Stimulated activated CD4-positive, alpha-beta T cell treated with anti-CD3 and anti-CD28 coated beads, Interleukin-2, amount 100 ng/mL, for 24 hours (primary cell): ENCODE measurements at regions not wholly inside any gene's neighbourhood (a gene's known extent, or its start where the extent isn't known, plus 50 kb on each side); places are given as distances from the start of the nearest gene placed in this dataset.

ENCODE experiments used
- DNase-seq, 2 donors: peaks; one replicate each; pipeline ENCODE4 v3.0.0-alpha.2; 2020

- DNase-seq = no peak
Observed at GRCh38 chr5:58090704-58091103, 369.2 kb downstream of the PLK2 start.

GRCh38 chr5:58088941-58089340, 370.9 kb downstream of the PLK2 start:
- DNase-seq = no peak

DNA sequence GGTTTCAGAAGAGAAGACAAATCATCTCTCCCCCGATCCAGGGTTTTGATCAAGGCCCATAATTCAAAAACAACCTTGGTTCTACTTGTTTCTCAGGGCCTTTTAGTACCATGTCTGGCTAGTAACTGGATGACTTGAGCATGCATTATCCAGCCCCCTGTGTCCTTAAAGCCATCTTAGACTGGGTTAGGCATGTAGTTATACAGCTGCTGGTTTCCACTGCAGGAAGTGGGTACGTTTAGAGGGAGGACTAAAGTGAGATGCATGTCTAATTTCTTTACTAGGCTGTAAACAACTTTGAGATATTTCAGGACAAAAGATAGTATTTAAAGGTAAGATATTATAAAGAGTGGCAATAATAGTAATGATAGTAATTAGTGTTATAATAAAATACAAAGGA, 372.0 kb downstream of the PLK2 start:
- DNase-seq = no peak

DNA sequence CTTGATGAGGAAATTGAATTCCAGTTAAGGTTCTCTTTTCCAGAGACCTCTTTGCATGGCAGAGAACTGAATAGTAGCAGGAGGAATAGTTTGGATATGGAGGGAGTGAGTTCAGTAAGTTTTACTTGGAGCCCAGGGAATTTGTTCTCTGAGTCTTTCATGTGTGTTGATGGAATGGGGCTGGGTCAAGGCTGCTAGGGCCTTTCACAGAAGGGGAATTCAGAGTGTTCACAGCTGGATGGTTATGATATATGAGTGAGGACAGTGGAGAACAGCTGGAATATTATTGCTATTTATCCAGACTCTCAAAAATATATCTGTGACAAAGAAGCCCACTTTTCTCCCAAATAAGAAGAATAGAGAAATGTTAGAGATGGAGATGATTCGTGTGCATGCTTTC, 372.8 kb downstream of the PLK2 start:
- DNase-seq = no peak

DNA sequence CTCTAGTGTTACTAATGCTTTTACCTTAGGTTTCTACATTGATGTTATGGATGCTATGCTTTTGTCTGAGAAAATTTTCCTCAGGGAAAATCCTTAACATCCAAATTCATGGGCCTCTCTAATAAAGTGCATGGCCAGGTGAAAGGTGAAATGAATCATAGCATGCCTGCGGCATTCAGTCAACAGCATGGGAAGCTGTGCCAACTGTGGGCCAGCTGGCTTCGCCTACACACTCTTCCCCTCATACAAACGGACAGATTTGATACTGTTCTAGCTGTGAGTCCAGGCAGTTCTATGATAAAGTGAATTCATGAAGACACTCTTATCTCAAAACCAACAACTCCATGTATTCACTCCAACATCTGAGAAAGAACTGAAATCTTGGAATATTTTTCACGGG, 374.1 kb downstream of the PLK2 start:
- no peak for DNase-seq

- no peak for DNase-seq
Observed at GRCh38 chr5:58081435-58081834, 378.5 kb downstream of the PLK2 start.

DNA sequence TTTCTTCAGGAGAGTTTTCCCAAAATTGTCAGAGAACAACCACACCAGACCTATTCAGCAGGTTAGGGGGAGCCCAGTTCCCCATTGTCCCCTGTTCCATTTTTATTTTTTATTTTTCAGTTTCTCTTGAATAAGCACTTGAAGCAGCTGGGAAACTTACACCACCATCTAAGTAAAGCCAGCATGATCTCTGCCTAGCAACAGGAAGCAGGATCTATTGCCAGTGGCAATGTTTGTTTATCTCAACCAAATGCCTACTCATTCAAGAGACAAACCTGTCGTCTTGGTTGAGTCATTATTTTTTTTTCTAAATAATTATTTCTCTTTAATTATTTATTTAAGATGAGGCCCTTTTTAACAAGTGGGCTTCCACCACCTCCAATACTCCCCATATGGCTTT, 379.3 kb downstream of the PLK2 start:
- DNase-seq = no peak

DNA sequence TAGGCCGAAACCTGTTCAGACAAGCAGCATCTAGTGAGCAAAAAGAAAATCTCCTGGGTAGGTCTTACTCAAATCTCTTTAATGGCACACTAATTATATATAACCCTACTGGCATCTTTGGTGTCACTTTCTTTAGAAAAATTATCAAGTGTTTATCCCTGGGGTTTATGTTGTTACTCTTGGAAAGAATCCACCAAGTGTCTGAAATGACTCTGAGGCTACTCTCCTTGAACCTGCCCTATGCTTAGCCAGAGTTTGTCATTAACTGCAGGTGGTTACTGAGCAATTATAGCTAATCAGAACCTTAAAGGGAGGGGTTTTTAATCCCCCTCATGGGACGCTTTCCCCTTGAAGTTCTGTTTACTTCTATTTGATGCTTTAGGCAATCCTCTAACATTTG, 381.9 kb downstream of the PLK2 start:
- no peak for DNase-seq

DNA sequence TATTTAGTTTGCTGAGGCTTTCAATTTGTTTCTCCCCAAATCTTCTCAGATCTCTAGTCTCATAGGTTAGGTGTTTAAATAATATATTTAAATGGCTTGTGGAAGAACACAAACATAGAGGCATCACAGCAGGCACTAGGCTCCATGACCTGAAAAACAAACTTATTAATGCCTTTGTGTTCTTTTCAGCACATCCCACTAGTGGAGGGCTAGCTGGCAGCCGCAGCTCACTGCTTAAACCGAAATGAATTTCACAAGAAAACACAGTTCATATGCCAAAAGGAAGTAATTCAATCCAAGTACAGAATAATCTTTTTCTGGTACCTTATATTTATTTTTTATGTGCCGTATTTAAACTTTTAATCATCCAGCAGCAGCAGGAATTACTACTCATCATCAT, 382.5 kb downstream of the PLK2 start:
- DNase-seq = no peak

DNA sequence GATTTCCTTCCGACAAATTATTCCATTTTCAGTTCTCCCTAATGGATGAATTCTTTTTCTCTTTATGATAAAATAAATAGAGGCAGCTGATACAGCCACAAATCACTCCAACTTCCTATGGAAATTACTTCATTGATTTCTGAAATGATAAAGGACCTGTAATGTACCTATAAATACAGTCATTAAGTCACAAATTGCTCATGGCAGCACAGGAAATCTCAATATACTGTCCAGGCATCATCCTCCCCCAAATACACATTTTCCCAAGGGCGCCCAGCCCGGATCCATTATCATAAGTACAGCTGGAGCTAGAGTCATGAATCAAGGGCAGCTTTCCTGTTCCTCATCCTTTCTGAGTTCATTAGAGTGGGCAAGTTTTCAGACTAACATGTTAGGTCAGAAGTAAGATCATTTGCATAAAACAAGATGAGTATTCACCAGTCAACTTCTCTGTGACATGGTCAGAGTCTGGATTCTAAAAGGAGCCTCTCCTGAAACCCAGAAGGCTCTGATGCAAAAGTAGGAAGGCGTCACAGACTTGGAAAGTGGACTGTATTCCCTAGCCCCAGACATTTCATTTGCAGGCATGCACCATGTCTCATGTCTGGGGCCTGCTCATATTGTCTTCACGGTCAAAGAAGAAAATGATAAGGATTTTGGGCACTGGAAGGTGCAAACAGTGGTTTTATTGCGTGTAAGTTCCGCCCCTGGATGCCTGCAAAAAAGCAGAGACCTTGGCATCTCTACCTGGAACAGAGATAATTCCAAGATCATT, 383.2 kb downstream of the PLK2 start:
- no peak for DNase-seq

- DNase-seq = no peak
Observed at GRCh38 chr5:58075907-58076306, 384.0 kb downstream of the PLK2 start.

GRCh38 chr5:58074717-58075116, 385.2 kb downstream of the PLK2 start:
- no peak for DNase-seq

DNA sequence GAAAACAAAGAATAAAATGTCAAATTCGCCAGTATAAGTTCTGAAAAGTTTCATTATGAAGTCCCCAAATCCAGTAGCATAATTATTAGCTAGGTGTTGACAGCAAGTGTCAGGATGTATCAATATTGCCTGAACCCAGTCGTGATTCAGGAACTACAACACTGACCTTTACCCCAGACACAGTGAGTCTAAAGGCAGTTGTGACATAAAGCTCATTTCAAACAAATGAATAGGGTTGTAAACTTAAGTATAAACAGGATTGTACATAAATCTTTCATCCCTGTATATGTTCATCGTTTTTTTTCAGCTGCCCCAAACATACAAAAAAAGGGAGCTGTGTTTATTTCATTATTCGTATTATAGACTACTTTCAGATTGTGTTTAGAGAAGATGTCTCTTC, 385.7 kb downstream of the PLK2 start:
- DNase-seq = no peak

- DNase-seq = no peak
Observed at GRCh38 chr5:58073243-58073642, 386.6 kb downstream of the PLK2 start.

GRCh38 chr5:58072300-58072965, 387.5 kb downstream of the PLK2 start:
- no peak for DNase-seq

DNA sequence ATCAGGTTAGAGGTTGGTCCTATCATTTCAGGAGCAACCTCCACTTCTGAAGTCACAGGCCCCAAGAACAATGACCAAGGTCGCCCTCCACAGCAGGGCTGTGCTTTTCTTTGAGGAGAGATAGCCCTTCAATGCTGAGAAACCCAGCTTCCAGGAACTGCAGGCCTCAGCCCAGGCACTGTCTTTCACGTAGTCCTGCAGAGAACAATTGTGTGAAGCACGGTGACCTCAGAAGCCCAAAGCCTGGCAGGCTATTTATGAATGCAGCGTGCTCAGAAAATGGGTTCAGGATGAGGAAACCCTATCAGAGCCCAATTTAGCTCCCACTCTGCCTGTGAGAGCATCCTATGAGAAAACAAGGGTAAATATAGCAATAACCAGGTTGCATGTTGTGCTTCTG, 388.3 kb downstream of the PLK2 start:
- DNase-seq = no peak

DNA sequence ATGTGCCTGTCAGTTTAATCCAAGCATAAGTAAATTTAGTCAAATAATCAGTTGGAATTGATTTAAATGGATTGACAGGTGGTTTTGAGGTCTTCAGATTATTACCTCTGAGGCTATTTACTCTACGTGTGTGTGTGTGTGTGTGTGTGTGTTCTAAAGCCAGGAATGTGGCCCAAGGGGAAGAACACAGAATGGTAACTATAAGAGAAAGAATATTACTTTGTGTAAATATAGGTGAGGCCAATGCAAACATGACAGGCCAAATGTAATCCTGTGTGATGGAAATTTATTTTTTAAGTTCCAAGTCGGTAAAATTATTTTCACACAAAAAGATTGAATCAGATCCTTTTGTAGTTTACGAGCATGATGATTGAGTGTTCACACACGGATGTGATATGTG, 390.0 kb downstream of the PLK2 start:
- DNase-seq = no peak

DNA sequence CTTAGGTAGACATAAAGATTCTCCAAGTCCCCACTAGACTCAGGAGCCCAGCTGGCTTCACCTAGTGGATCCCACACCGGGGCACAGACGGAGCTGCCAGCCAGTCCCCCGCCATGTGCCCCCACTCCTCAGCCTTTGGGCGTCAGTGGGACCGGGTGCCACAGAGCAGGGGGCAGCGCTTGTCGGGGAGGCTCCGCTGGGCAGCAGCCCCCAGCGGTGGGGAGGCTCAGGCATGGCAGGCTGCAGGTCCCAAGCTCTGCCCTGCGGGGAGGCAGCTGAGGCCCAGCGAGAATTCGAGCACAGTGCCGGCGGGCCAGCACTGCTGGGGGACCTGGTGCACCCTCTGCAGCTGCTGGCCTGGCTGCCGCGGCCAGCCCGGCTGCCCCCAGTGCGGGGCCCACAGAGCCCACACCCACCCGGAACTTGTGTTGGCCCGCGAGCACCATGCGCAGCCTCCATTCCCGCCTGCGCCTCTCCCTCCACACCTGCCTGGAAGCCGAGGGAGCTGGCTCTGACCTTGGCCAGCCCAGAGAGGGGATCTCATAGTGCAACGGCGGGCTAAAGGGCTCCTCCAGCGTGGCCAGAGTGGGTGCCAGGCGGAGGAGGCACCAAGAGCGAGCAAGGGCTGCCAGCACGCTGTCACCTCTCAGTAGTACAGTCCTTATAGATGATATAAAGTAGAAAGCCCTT, 390.7 kb downstream of the PLK2 start:
- DNase-seq = no peak

DNA sequence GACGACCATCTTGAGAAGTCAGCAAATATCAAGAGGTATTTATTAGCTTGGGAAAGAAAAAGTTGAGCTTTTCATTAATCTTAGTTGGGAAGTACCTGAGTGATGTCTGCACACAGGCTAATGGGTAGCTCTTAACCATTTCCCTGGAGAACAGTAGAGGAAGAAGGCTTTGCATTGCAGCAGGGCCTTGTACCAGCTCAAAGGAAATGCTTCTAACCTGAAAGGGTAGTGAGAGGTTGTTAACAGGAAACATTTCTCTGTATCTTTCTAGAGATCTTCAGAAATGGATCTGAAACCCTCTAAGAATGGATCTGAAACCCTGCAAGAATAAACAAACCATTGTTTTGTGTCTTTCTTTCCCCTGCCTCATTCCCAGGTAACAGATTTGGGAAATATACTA, 393.3 kb downstream of the PLK2 start:
- no peak for DNase-seq

- no peak for DNase-seq
Observed at GRCh38 chr5:58066076-58066475, 393.8 kb downstream of the PLK2 start.

- no peak for DNase-seq
Observed at GRCh38 chr5:58064801-58065200, 395.1 kb downstream of the PLK2 start.

DNA sequence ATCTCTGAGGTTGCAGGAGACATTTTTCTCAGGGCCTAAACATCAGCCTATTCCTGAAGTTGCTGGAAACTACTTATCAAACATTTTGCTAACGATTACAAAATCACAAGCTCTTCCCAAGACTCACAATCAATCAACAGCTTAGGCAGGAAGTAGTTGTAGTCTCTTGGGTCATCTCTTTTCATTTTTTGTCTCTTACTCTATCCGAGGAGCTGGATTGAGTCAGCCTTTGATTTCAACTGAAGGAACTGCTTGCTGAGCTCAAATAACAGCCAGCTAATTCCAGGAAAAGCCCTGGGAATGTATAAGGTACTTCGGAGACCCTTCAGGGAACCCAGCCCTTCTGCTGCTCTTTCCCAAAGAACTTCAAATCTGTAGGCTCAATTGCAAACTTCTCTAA, 398.9 kb downstream of the PLK2 start:
- DNase-seq = no peak

- DNase-seq = no peak
Observed at GRCh38 chr5:58057324-58057723, 402.6 kb downstream of the PLK2 start.

GRCh38 chr5:58056546-58056945, 403.3 kb downstream of the PLK2 start:
- no peak for DNase-seq
